ENCODE measurements at regions not wholly inside any gene's neighbourhood (a gene's known extent, or its start where the extent isn't known, plus 50 kb on each side); places are given as distances from the start of the nearest gene placed in this dataset.
"Not testable (repeated sequence)": the region's sequence is repeated elsewhere in the genome, so short reads cannot be mapped to it uniquely, and the experiment has no call there.

GRCh38 chr7:121621937-121622336 is 225.8 kb upstream of the FAM3C start:
- TF ChIP-seq POLR2AphosphoS5 (IDR thresholded peaks at IDR 0.05; ENCODE audit: borderline replicate concordance, low read depth, low read length) (no peak), FOXP2 (optimal IDR thresholded peaks at IDR 0.05; ENCODE audit: control extremely low read depth, extremely low read length, insufficient read depth) (no peak), EZH2 (IDR thresholded peaks at IDR 0.05) (no peak)
- H3K4me3 ChIP-seq = no peak overlapping the region
- H3K36me3 ChIP-seq (ENCODE audit: insufficient read depth, low read length) = no peaks in the 10 kb centered on the region
- no peak overlapping the region for H3K27ac ChIP-seq
- H3K9me3 ChIP-seq (ENCODE audit: low read depth, low read length) = no peaks in the 10 kb centered on the region
- no peak for DNase-seq (ENCODE audit: low read depth, low spot score)
- no peak overlapping the region for H3K9ac ChIP-seq (ENCODE audit: insufficient read length)

GRCh38 chr7:121620953-121621606 is 225.0 kb upstream of the FAM3C start:
- Histone ChIP-seq H3K27ac (no peak overlapping the region), H3K4me3 (no peak overlapping the region), H3K9ac (ENCODE audit: insufficient read length) (no peak overlapping the region), H3K36me3 (ENCODE audit: insufficient read depth, low read length) (no peaks in the 10 kb centered on the region), H3K9me3 (ENCODE audit: low read depth, low read length) (no peaks in the 10 kb centered on the region)
- TF ChIP-seq FOXP2 (optimal IDR thresholded peaks at IDR 0.05; ENCODE audit: control extremely low read depth, extremely low read length, insufficient read depth) = no peak
- no peak for TF ChIP-seq EZH2 (IDR thresholded peaks at IDR 0.05)
- no peak for TF ChIP-seq POLR2AphosphoS5 (IDR thresholded peaks at IDR 0.05; ENCODE audit: borderline replicate concordance, low read depth, low read length)
- DNase-seq (ENCODE audit: low read depth, low spot score) = no peak

- no peaks in the 10 kb centered on the region for H3K9me3 ChIP-seq (ENCODE audit: low read depth, low read length)
- no peak overlapping the region for H3K27ac ChIP-seq
- no peaks in the 10 kb centered on the region for H3K36me3 ChIP-seq (ENCODE audit: insufficient read depth, low read length)
- H3K4me3 ChIP-seq = no peak overlapping the region
- TF ChIP-seq EZH2 (IDR thresholded peaks at IDR 0.05) (no peak), FOXP2 (optimal IDR thresholded peaks at IDR 0.05; ENCODE audit: control extremely low read depth, extremely low read length, insufficient read depth) (no peak), POLR2AphosphoS5 (IDR thresholded peaks at IDR 0.05; ENCODE audit: borderline replicate concordance, low read depth, low read length) (no peak)
- DNase-seq (ENCODE audit: low read depth, low spot score) = no peak
- H3K9ac ChIP-seq (ENCODE audit: insufficient read length) = no peak overlapping the region
Observed at GRCh38 chr7:121620206-121620605, 224.1 kb upstream of the FAM3C start.

- H3K9me3 ChIP-seq (ENCODE audit: low read depth, low read length) = no peaks in the 10 kb centered on the region
- DNase-seq (ENCODE audit: low read depth, low spot score) = no peak
- H3K4me3 ChIP-seq = no peak overlapping the region
- no peaks in the 10 kb centered on the region for H3K36me3 ChIP-seq (ENCODE audit: insufficient read depth, low read length)
- no peak overlapping the region for H3K9ac ChIP-seq (ENCODE audit: insufficient read length)
- TF ChIP-seq EZH2 (IDR thresholded peaks at IDR 0.05) (no peak), FOXP2 (optimal IDR thresholded peaks at IDR 0.05; ENCODE audit: control extremely low read depth, extremely low read length, insufficient read depth) (no peak), POLR2AphosphoS5 (IDR thresholded peaks at IDR 0.05; ENCODE audit: borderline replicate concordance, low read depth, low read length) (no peak)
- no peak overlapping the region for H3K27ac ChIP-seq
Observed at GRCh38 chr7:121618182-121618581, 222.1 kb upstream of the FAM3C start.

- TF ChIP-seq EZH2 (IDR thresholded peaks at IDR 0.05) = no peak
- no peak for TF ChIP-seq FOXP2 (optimal IDR thresholded peaks at IDR 0.05; ENCODE audit: control extremely low read depth, extremely low read length, insufficient read depth)
- TF ChIP-seq POLR2AphosphoS5 (IDR thresholded peaks at IDR 0.05; ENCODE audit: borderline replicate concordance, low read depth, low read length) = no peak
- no peak overlapping the region for H3K4me3 ChIP-seq
- DNase-seq (ENCODE audit: low read depth, low spot score) = no peak
Observed at GRCh38 chr7:121610243-121610642, 214.1 kb upstream of the FAM3C start.

GRCh38 chr7:121609208-121609607 is 213.1 kb upstream of the FAM3C start:
- H3K9me3 ChIP-seq (ENCODE audit: low read depth, low read length) = no peaks in the 10 kb centered on the region
- TF ChIP-seq FOXP2 (optimal IDR thresholded peaks at IDR 0.05; ENCODE audit: control extremely low read depth, extremely low read length, insufficient read depth) = no peak
- no peak for TF ChIP-seq POLR2AphosphoS5 (IDR thresholded peaks at IDR 0.05; ENCODE audit: borderline replicate concordance, low read depth, low read length)
- no peak for TF ChIP-seq EZH2 (IDR thresholded peaks at IDR 0.05)
- no peak overlapping the region for H3K9ac ChIP-seq (ENCODE audit: insufficient read length)
- no peak for DNase-seq (ENCODE audit: low read depth, low spot score)
- no peaks in the 10 kb centered on the region for H3K36me3 ChIP-seq (ENCODE audit: insufficient read depth, low read length)
- H3K4me3 ChIP-seq = no peak overlapping the region
- H3K27ac ChIP-seq = no peak overlapping the region

More at GRCh38 chr7:121610243-121610642, 214.1 kb upstream of the FAM3C start:
- no peaks in the 10 kb centered on the region for H3K9me3 ChIP-seq (ENCODE audit: low read depth, low read length)
- no peak overlapping the region for H3K27ac ChIP-seq
- no peak overlapping the region for H3K9ac ChIP-seq (ENCODE audit: insufficient read length)
- no peaks in the 10 kb centered on the region for H3K36me3 ChIP-seq (ENCODE audit: insufficient read depth, low read length)

- no peak for DNase-seq (ENCODE audit: low read depth, low spot score)
Observed at GRCh38 chr7:121608785-121609184, 212.7 kb upstream of the FAM3C start.

GRCh38 chr7:121608183-121608582 is 212.1 kb upstream of the FAM3C start:
- not testable (repeated sequence) for DNase-seq (ENCODE audit: low read depth, low spot score); H3K9ac ChIP-seq (ENCODE audit: insufficient read length); H3K4me3 ChIP-seq; H3K36me3 ChIP-seq (ENCODE audit: insufficient read depth, low read length); H3K9me3 ChIP-seq (ENCODE audit: low read depth, low read length); H3K27ac ChIP-seq

More at GRCh38 chr7:121608785-121609184, 212.7 kb upstream of the FAM3C start:
- Histone ChIP-seq H3K9me3 (ENCODE audit: low read depth, low read length) (no peaks in the 10 kb centered on the region), H3K9ac (ENCODE audit: insufficient read length) (no peak overlapping the region), H3K27ac (no peak overlapping the region), H3K36me3 (ENCODE audit: insufficient read depth, low read length) (no peaks in the 10 kb centered on the region), H3K4me3 (no peak overlapping the region)
- TF ChIP-seq FOXP2 (optimal IDR thresholded peaks at IDR 0.05; ENCODE audit: control extremely low read depth, extremely low read length, insufficient read depth) (no peak), POLR2AphosphoS5 (IDR thresholded peaks at IDR 0.05; ENCODE audit: borderline replicate concordance, low read depth, low read length) (no peak), EZH2 (IDR thresholded peaks at IDR 0.05) (no peak)

GRCh38 chr7:121605317-121605680 is 209.2 kb upstream of the FAM3C start:
- no peak for DNase-seq (ENCODE audit: low read depth, low spot score)
- H3K9ac ChIP-seq (ENCODE audit: insufficient read length) = no peak overlapping the region
- H3K4me3 ChIP-seq = no peak overlapping the region
- no peak overlapping the region for H3K27ac ChIP-seq
- H3K9me3 ChIP-seq (ENCODE audit: low read depth, low read length) = no peaks in the 10 kb centered on the region
- TF ChIP-seq POLR2AphosphoS5 (IDR thresholded peaks at IDR 0.05; ENCODE audit: borderline replicate concordance, low read depth, low read length) (no peak), EZH2 (IDR thresholded peaks at IDR 0.05) (no peak), FOXP2 (optimal IDR thresholded peaks at IDR 0.05; ENCODE audit: control extremely low read depth, extremely low read length, insufficient read depth) (no peak)
- H3K36me3 ChIP-seq (ENCODE audit: insufficient read depth, low read length) = no peaks in the 10 kb centered on the region

Measured in SK-N-MC (cell line).